ENCODE measurements at regions not wholly inside any gene's neighbourhood (a gene's known extent, or its start where the extent isn't known, plus 50 kb on each side); places are given as distances from the start of the nearest gene placed in this dataset.

GRCh38 chr13:104975272-104975671, 1560.2 kb downstream of the EFNB2 start:
- Histone ChIP-seq H2AFZ (no peak overlapping the region), H4K20me1 (replicated peaks; ENCODE audit: insufficient read depth) (no peaks in the 10 kb centered on the region), H3K4me2 (no peak overlapping the region), H3K36me3 (ENCODE audit: insufficient read depth) (no peaks in the 10 kb centered on the region), H3K9me2 (ENCODE audit: insufficient read depth) (no peaks in the 10 kb centered on the region), H3K27me3 (ENCODE audit: insufficient read depth) (no peaks in the 10 kb centered on the region), H3F3A (replicated peaks; ENCODE audit: low read depth) (no peaks in the 10 kb centered on the region), H3K27ac (ENCODE audit: low read depth) (no peak overlapping the region), H3K4me1 (ENCODE audit: insufficient read depth) (no peaks in the 10 kb centered on the region), H3K79me2 (replicated peaks; ENCODE audit: insufficient read depth) (no peaks in the 10 kb centered on the region), H3K4me3 (no peak overlapping the region)
- TF ChIP-seq POLR2AphosphoS5 (IDR thresholded peaks at IDR 0.05; ENCODE audit: low read depth): no peak
- no peak for TF ChIP-seq ZNF462 (CRISPR knock-in tag; IDR thresholded peaks at IDR 0.05)
- no peak for TF ChIP-seq JUNB (IDR thresholded peaks at IDR 0.05; ENCODE audit: unreplicated experiment)
- no peak for TF ChIP-seq REST (IDR thresholded peaks at IDR 0.05; ENCODE audit: unreplicated experiment)
- DNase-seq (ENCODE audit: low spot score): no peak
- Mint-ChIP-seq H3K27ac (no peak overlapping the region), H3K4me3 (no peak overlapping the region), H3K27me3 (ENCODE audit: insufficient read depth, low read depth, poor library complexity) (no peaks in the 10 kb centered on the region), H3K4me1 (no peaks in the 10 kb centered on the region), H3K36me3 (ENCODE audit: low read depth) (no peaks in the 10 kb centered on the region), H3K9me3 (no peaks in the 10 kb centered on the region)
- ATAC-seq: no peak

All from GM23338 (cell line).